ENCODE measurements at regions not wholly inside any gene's neighbourhood (a gene's known extent, or its start where the extent isn't known, plus 50 kb on each side); places are given as distances from the start of the nearest gene placed in this dataset.
A peak's percentile ranks its signal among the peaks of the same experiment; 100 is the strongest.

GRCh38 chr3:182255158-182255557, 538.1 kb upstream of the ATP11B start:
- Histone ChIP-seq H3K9ac (ENCODE audit: low read depth in 1 of 2, low read length in 2 of 2) (no peak overlapping the region), H3K4me1 (ENCODE audit: control insufficient read depth in 4 of 4, insufficient read depth in 4 of 4, low read length in 3 of 4) (no peaks in the 10 kb centered on the region), H3K36me3 (ENCODE audit: control insufficient read depth in 4 of 4, insufficient read depth in 3 of 4, low read depth in 1 of 4, low read length in 3 of 4) (no peaks in the 10 kb centered on the region), H3K4me3 (ENCODE audit: low read depth in 1 of 3, low read length in 3 of 3) (no peak overlapping the region), H3K27me3 (ENCODE audit: control insufficient read depth in 4 of 4, insufficient read depth in 4 of 4, low read length in 3 of 4) (no peaks in the 10 kb centered on the region), H3K9me3 (ENCODE audit: control insufficient read depth in 4 of 4, low read length in 3 of 4) (no peaks in the 10 kb centered on the region), H3K27ac (ENCODE audit: low read depth in 1 of 2, low read length in 2 of 2) (no peak overlapping the region)
- 92% methylated on average over 2 of the region's 2 CpGs for WGBS
- TF ChIP-seq JUND (IDR thresholded peaks at IDR 0.05): no peak
- no peak for TF ChIP-seq ATF3 (IDR thresholded peaks at IDR 0.05)
- DNase-seq (ENCODE audit: low spot score): no peak

DNA sequence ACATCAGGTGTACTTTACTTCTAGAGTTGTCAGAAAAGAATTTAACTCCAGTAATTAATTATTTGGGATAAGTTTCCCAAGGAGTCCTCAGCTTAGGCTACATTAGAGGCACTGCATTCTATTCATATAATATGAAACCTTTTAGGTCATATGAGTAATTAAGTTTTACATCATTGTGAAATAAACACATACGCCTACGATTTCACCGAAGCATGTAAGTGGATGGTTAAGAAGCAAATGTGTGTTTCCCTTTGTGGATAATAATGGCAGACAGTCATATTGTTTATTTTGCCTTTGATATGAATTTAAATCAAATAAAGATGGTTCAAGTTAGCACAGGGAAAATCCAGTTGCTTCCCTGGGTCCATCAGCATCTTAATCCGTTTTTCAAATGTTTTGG, 535.9 kb upstream of the ATP11B start:
- no peak overlapping the region for H3K4me3 ChIP-seq (ENCODE audit: low read depth in 1 of 3, low read length in 3 of 3)
- 79% methylated on average over 4 of the region's 4 CpGs for WGBS
- no peak for DNase-seq (ENCODE audit: low spot score)
- H3K9ac ChIP-seq (ENCODE audit: low read depth in 1 of 2, low read length in 2 of 2): no peak overlapping the region
- TF ChIP-seq EGR1 (IDR thresholded peaks at IDR 0.05; ENCODE audit: low read depth in 2 of 2) (no peak), HNF4A (conservative IDR thresholded peaks at IDR 0.05) (no peak), GABPA (IDR thresholded peaks at IDR 0.05 in 1 of 2, conservative IDR thresholded peaks at IDR 0.05 in 1 of 2) (no peak), HNF4G (IDR thresholded peaks at IDR 0.05) (no peak), REST (IDR thresholded peaks at IDR 0.05) (no peak), FOXA1 (IDR thresholded peaks at IDR 0.05) (no peak), JUND (IDR thresholded peaks at IDR 0.05) (no peak), TAF1 (conservative IDR thresholded peaks at IDR 0.05) (no peak)
- TF ChIP-seq, protein P1, sequence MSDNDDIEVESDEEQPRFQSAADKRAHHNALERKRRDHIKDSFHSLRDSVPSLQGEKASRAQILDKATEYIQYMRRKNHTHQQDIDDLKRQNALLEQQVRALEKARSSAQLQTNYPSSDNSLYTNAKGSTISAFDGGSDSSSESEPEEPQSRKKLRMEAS (IDR thresholded peaks at IDR 0.05): no peak
- TF ChIP-seq, protein P2, sequence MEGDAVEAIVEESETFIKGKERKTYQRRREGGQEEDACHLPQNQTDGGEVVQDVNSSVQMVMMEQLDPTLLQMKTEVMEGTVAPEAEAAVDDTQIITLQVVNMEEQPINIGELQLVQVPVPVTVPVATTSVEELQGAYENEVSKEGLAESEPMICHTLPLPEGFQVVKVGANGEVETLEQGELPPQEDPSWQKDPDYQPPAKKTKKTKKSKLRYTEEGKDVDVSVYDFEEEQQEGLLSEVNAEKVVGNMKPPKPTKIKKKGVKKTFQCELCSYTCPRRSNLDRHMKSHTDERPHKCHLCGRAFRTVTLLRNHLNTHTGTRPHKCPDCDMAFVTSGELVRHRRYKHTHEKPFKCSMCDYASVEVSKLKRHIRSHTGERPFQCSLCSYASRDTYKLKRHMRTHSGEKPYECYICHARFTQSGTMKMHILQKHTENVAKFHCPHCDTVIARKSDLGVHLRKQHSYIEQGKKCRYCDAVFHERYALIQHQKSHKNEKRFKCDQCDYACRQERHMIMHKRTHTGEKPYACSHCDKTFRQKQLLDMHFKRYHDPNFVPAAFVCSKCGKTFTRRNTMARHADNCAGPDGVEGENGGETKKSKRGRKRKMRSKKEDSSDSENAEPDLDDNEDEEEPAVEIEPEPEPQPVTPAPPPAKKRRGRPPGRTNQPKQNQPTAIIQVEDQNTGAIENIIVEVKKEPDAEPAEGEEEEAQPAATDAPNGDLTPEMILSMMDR (IDR thresholded peaks at IDR 0.05; ENCODE audit: low read depth, low read length, missing input control): no peak
- H3K27me3 ChIP-seq (ENCODE audit: control insufficient read depth in 4 of 4, insufficient read depth in 4 of 4, low read length in 3 of 4): peaks cover 0 to 8% (median under 1%) of the 10 kb centered on the region in 4 donors
- no peak overlapping the region for H3K27ac ChIP-seq (ENCODE audit: low read depth in 1 of 2, low read length in 2 of 2)
- no peaks in the 10 kb centered on the region for H3K36me3 ChIP-seq (ENCODE audit: control insufficient read depth in 4 of 4, insufficient read depth in 3 of 4, low read depth in 1 of 4, low read length in 3 of 4)
- H3K9me3 ChIP-seq (ENCODE audit: control insufficient read depth in 4 of 4, low read length in 3 of 4): no peaks in the 10 kb centered on the region
- no peaks in the 10 kb centered on the region for H3K4me1 ChIP-seq (ENCODE audit: control insufficient read depth in 4 of 4, insufficient read depth in 4 of 4, low read length in 3 of 4)

DNA sequence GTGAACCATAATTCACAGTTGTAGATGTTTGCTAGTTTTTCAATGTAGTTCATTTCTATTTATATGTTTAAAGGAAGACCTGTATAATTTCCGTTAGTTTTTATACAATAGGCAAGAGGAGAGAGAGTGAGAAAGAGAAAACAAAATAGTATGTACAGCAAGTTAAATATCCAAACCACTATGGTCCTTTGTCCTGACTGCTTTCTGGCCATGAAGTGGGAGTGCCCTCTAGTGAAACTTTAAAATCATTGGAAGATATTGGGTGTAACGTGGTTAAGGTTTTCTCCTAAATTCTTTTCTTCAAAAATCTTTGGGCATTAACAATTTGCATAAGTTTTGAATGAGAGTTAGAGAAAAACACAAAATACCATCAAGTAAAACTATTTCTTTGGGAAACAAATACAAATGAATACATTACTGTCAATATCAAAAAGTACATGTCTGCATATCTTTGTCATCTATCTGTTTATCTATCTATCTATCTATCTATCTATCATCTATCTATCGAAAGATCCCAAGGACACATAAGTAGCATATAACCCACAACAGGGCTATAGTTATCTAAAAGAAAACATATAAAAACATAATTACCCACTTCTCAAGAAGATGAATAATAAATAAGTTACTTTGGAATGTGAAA, 534.6 kb upstream of the ATP11B start:
- no peaks in the 10 kb centered on the region for H3K9me3 ChIP-seq (ENCODE audit: control insufficient read depth in 4 of 4, low read length in 3 of 4)
- H3K4me3 ChIP-seq (ENCODE audit: low read depth in 1 of 3, low read length in 3 of 3): no peak overlapping the region
- 11% methylated on average over 3 of the region's 3 CpGs for WGBS
- no peak for DNase-seq (ENCODE audit: low spot score)
- TF ChIP-seq FOXA1 (IDR thresholded peaks at IDR 0.05): no peak
- peak; percentile 95 to 98 for TF ChIP-seq RAD21 (IDR thresholded peaks at IDR 0.05)
- TF ChIP-seq, protein P2 (IDR thresholded peaks at IDR 0.05; ENCODE audit: low read depth, low read length, missing input control): peak; percentile 64
- H3K36me3 ChIP-seq (ENCODE audit: control insufficient read depth in 4 of 4, insufficient read depth in 3 of 4, low read depth in 1 of 4, low read length in 3 of 4): no peaks in the 10 kb centered on the region
- no peaks in the 10 kb centered on the region for H3K4me1 ChIP-seq (ENCODE audit: control insufficient read depth in 4 of 4, insufficient read depth in 4 of 4, low read length in 3 of 4)
- H3K27me3 ChIP-seq (ENCODE audit: control insufficient read depth in 4 of 4, insufficient read depth in 4 of 4, low read length in 3 of 4): peaks cover 0 to 8% (median under 1%) of the 10 kb centered on the region in 4 donors
- H3K9ac ChIP-seq (ENCODE audit: low read depth in 1 of 2, low read length in 2 of 2): no peak overlapping the region
- H3K27ac ChIP-seq (ENCODE audit: low read depth in 1 of 2, low read length in 2 of 2): no peak overlapping the region
